NB4 (cell line): ENCODE measurements at regions not wholly inside any gene's neighbourhood (a gene's known extent, or its start where the extent isn't known, plus 50 kb on each side); places are given as distances from the start of the nearest gene placed in this dataset.
"Not testable (repeated sequence)": the region's sequence is repeated elsewhere in the genome, so short reads cannot be mapped to it uniquely, and the experiment has no call there.

Experiments
- DNase-seq: peaks from one replicate; pipeline ENCODE4 v3.0.0; 2010; ENCODE audit warnings: low read depth
- H3K4me3 ChIP-seq: one replicate; pipeline ENCODE4 v1.5.1; 2011; ENCODE audit warnings: mild to moderate bottlenecking, low read depth, low read length, moderate library complexity
- MAX ChIP-seq: IDR thresholded peaks from 2 replicates; pipeline ENCODE4 v1.6.1; 2011; ENCODE audit warnings: low read depth, low read length
- MYC ChIP-seq: IDR thresholded peaks from 2 replicates; pipeline ENCODE4 v1.6.1; 2011; ENCODE audit warnings: low read depth, low read length
- POLR2A ChIP-seq: IDR thresholded peaks from 2 replicates; pipeline ENCODE4 v1.6.1; 2011; ENCODE audit warnings: mild to moderate bottlenecking; ENCODE audit not compliant: insufficient read length; ENCODE audit errors: extremely low read depth
- TF ChIP-seq, protein P1 (sequence below): IDR thresholded peaks from one replicate; pipeline ENCODE4 v1.5.1; 2012; ENCODE audit warnings: low read depth, low read length

GRCh38 chr7:156524818-156525597, 115.6 kb upstream of the RNF32 start:
- no peak overlapping the region for H3K4me3 ChIP-seq
- DNase-seq = no peak
- TF ChIP-seq MAX (no peak), MYC (no peak), POLR2A (no peak)
- TF ChIP-seq, protein P1, sequence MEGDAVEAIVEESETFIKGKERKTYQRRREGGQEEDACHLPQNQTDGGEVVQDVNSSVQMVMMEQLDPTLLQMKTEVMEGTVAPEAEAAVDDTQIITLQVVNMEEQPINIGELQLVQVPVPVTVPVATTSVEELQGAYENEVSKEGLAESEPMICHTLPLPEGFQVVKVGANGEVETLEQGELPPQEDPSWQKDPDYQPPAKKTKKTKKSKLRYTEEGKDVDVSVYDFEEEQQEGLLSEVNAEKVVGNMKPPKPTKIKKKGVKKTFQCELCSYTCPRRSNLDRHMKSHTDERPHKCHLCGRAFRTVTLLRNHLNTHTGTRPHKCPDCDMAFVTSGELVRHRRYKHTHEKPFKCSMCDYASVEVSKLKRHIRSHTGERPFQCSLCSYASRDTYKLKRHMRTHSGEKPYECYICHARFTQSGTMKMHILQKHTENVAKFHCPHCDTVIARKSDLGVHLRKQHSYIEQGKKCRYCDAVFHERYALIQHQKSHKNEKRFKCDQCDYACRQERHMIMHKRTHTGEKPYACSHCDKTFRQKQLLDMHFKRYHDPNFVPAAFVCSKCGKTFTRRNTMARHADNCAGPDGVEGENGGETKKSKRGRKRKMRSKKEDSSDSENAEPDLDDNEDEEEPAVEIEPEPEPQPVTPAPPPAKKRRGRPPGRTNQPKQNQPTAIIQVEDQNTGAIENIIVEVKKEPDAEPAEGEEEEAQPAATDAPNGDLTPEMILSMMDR = no peak

DNA sequence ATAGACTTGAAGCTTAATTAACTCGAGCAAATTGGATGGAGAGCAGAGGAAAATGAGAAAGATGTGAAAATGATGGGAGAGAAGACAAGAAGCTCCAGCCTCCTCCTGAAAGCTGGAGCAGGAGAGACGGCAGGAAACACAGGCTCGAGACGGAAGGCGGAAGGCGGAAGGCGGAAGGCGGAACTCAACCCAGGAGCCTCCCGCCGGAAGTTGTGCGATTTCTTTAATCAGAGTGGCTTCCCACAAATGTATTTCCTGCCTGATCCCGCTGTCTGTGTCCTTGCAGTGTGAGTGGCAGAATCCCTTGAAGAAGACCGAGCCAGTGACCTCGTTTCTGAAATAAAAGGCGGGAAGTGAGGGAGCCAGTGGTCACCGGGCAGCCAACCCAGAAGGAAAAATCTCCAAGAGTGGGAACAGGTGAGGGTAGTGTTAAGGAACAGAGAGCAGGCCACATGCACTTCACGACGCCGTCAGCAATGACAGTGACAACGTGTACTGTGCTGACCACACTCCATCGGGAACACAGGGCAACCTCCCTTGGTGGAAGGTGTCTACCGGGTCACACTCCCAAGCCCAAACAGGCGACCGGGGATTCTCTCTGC, 117.0 kb upstream of the RNF32 start:
- DNase-seq = no peak
- TF ChIP-seq POLR2A = no peak
- TF ChIP-seq MAX = no peak
- no peak for TF ChIP-seq MYC
- TF ChIP-seq, protein P1 = no peak
- H3K4me3 ChIP-seq = no peak overlapping the region

GRCh38 chr7:156522801-156523200, 117.8 kb upstream of the RNF32 start:
- TF ChIP-seq MAX (no peak), MYC (no peak), POLR2A (no peak)
- TF ChIP-seq, protein P1 = no peak
- no peak overlapping the region for H3K4me3 ChIP-seq
- DNase-seq = no peak

DNA sequence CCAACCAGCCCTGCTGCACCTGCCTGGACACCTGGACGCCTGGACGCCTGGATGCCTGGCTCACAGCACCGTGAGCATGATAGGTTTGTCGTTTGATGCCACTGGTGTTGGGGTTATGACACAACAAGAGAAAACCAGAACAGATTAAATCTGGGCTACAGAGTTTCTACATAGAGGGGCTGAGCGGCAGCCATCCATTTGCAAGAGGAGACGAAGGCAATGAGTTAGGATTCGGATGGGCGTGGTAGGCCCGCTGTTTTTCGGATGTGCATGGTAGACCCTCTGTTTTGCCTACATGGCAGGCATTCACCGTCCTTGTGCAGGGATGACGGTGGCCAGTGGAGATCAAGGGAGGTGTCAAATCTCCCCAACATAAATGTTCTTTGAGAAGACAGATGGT, 121.5 kb upstream of the RNF32 start:
- TF ChIP-seq MYC (no peak), POLR2A (no peak), MAX (no peak)
- TF ChIP-seq, protein P1 = no peak
- no peak for DNase-seq
- no peak overlapping the region for H3K4me3 ChIP-seq

- TF ChIP-seq, protein P1 = no peak
- TF ChIP-seq MAX (no peak), POLR2A (no peak)
- H3K4me3 ChIP-seq = no peak overlapping the region
- no peak for DNase-seq
These were observed 122.1 kb upstream of the RNF32 start for GRCh38 chr7:156518466-156518865.

DNA sequence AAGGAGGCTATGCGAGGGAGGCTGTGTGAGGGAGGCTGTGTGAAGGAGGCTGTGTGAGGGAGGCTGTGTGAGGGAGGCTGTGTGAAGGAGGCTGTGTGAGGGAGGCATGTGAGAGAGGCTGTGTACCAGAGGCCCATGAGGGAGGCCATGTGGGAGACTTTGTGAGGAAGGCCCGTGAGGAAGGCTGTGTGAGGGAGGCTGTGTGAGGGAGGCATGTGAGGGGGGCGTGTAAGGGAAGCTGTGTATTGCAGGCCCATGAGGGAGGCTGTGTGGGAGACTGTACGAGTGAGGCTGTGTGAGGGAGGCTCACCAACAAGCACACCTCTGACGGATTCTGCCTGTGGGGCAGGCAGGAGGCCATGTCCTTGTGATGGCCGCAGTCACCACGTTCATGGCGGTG, 122.7 kb upstream of the RNF32 start:
- DNase-seq, H3K4me3 ChIP-seq: not testable (repeated sequence)
